ENCODE measurements at regions not wholly inside any gene's neighbourhood (a gene's known extent, or its start where the extent isn't known, plus 50 kb on each side); places are given as distances from the start of the nearest gene placed in this dataset.

DNA sequence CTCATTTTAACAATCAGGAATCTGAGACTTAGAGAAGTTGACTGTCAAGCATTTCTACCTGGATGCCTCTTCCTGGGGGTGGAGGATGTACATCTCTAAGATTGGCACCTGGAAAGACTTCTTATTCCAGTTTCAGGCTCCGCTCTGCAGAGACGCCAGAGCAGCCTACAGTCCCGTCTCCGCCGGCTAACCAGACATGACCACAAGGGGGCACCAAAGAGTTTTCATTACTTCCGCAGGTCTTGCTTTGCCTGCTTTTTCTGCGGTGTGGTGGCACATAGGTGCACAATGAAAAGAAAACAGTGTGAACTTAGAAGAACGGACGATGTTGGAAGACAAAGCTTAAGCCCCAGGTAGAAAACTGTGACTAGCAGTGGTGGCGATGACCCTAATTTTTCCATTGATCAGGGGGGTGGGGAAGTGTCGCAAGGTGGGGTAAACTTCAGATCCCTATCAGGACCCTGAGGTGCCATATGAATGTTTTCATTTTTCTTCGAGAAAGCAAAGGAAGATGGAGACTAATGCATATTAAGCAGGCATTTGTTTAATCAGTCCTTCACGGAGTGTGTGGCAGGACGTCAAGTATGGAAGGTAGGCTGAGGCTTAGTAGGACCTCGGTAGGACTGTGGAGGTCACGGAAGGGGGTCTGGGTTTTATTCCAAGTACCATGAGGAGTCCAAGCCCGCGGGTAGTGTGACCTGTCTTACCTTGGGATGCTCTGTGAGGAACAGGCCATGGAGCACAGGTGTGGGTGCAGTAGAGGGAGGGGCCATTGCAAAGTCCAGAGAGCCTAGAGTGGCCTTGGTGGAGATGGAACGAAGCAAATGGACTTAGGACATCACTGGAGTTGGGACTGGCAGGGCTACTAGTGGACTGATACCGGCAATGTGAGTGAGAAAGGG lies 60.1 kb upstream of the SORCS3 start:
- peak; percentile 77 for DNase-seq
- Mint-ChIP-seq H3K9me3 (no peaks in the 10 kb centered on the region), H3K4me1 (no peaks in the 10 kb centered on the region), H3K4me3 (no peak overlapping the region), H3K27me3 (peaks cover 24% of the 10 kb centered on the region), H3K27ac (no peak overlapping the region), H3K36me3 (no peaks in the 10 kb centered on the region)
- CTCF ChIA-PET = interaction anchor here (0.9 to 2.6 kb wide), 8 partner anchors 10 to 41 kb away, joined by 3 to 8 read pairs (median 4); no protein-coding TSS in a partner anchor

DNA sequence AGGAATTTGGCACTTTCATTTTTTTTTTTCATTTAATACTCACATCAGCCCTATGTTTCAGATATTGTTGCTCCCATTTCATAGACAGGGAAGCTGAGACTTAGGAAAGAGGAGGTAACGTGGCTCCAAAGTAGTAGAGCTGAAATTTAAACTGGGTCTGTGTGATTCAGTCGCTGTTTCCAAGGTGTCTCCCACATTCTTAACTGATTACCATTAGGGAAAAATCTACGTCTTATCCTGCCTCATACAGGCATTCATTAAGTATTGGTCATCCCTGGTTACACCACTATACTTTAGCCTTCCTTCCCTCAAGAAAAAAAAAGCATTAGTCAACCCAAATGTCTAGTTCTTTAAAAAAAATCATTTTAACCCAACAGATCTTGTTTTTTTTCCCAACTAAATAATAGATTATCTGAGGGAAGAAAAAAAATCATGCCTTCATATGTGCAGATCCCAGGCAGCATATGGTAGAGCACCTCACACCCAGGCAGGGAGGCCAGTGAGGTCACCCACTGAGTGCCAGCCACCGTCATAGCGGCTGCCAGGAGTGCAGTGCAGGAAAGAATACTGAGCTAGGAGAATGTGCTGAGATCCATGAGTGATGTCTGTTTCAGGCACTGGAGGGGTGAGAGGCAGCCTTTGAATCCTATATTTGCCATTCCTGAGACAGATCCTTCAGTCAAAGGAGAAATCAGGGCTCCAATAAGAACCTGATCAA lies 59.0 kb upstream of the SORCS3 start:
- H3K4me3 Mint-ChIP-seq = no peak overlapping the region
- CTCF ChIA-PET = interaction anchor here (1.2 to 2.6 kb wide), 2 partner anchors 33 to 85 kb away, joined by 3 to 8 read pairs; no protein-coding TSS in a partner anchor
- no peak for DNase-seq
- H3K36me3 Mint-ChIP-seq = no peaks in the 10 kb centered on the region
- H3K9me3 Mint-ChIP-seq = no peaks in the 10 kb centered on the region
- H3K4me1 Mint-ChIP-seq = peaks cover 6% of the 10 kb centered on the region
- H3K27ac Mint-ChIP-seq = no peak overlapping the region
- peaks cover 29% of the 10 kb centered on the region for H3K27me3 Mint-ChIP-seq

DNA sequence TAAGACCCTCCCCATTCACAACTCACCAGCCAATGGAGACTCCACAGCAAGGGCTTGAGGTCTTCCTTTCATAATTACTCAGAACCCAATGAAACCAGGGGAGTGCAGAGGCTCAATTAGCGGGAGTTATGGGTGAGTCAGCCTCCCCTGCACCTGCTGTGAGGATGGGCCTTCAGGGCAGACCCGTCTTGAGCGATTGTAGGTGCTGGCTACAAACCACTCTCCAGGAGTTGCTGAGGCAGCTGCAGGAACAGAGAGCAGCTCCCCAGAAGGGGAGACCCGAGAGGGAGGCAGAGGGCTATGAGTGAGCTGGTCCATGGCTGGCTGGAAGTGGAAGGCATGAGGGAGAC lies 58.5 kb upstream of the SORCS3 start:
- H3K27ac Mint-ChIP-seq = no peak overlapping the region
- CTCF ChIA-PET = interaction anchor here (1.2 kb wide), 1 partner anchor 84 kb away, joined by 3 read pairs; no protein-coding TSS in a partner anchor
- no peaks in the 10 kb centered on the region for H3K36me3 Mint-ChIP-seq
- H3K4me1 Mint-ChIP-seq = peaks cover 9% of the 10 kb centered on the region
- H3K27me3 Mint-ChIP-seq = peaks cover 31% of the 10 kb centered on the region
- no peak overlapping the region for H3K4me3 Mint-ChIP-seq
- DNase-seq = no peak
- no peaks in the 10 kb centered on the region for H3K9me3 Mint-ChIP-seq

DNA sequence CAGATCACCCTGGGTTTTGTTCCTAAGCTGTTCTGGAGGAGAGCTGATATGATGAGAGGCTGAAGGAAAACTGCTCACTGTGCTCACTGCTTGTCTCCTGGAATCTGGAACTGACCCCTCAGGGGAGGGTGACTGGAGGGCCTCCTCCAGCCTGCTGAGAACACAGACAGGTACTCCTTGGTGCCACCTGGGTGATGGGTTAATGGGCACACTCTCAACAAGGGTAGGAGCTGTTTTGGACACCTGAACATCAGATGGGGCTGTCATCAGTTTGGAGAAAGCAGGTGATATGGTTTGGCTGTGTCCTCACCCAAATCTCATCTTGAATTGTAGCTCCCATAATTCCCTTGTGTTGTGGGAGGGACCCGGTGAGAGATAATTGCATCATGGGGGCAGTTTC lies 58.1 kb upstream of the SORCS3 start:
- H3K4me1 Mint-ChIP-seq = peaks cover 9% of the 10 kb centered on the region
- no peak overlapping the region for H3K27ac Mint-ChIP-seq
- H3K9me3 Mint-ChIP-seq = no peaks in the 10 kb centered on the region
- peaks cover 31% of the 10 kb centered on the region for H3K27me3 Mint-ChIP-seq
- no peak for DNase-seq
- H3K4me3 Mint-ChIP-seq = no peak overlapping the region
- CTCF ChIA-PET = interaction anchor here (1.2 kb wide), 1 partner anchor 84 kb away, joined by 3 read pairs; no protein-coding TSS in a partner anchor
- no peaks in the 10 kb centered on the region for H3K36me3 Mint-ChIP-seq

DNA sequence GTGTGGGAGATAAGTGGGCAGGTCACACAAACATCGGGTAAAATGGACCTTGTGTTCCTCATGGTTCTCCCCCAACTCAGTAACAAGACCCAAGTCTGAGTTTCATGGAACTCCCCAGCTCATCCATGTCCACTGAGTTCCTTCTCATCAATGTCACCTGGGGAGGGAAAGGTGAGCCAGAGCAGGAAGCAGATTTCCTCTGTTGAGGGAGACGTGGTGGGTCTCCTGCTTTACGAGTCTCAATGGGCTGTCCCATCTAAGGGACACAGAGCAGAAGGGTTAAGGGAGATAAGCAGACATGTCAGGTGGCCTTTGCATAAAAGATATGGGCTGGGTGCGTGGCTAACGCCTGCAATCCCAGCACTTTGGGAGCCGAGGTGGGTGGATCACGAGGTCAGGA lies 56.5 kb upstream of the SORCS3 start:
- Mint-ChIP-seq H3K27ac (no peak overlapping the region), H3K36me3 (no peaks in the 10 kb centered on the region)

DNA sequence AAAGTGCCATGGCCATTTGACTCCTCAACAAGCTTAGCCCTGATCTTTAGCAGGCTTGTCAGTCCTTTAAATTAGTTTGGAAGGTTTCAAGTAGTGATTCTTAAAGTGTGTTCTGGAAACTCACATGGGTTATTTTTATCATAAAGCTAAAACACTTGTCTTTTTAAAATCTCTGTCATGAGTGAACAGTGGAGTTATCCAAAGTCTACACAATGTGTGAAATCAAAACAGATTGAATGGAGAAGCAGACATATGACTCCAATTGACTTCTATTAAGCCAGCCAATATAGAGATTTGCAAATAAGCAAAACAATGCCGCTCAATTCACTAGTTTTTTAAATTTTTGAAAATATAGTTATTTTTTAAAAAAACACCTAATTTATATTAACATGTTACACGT lies 53.3 kb upstream of the SORCS3 start:
- CTCF ChIA-PET = no interaction called here
- DNase-seq = no peak
- Mint-ChIP-seq H3K9me3 (no peaks in the 10 kb centered on the region), H3K36me3 (no peaks in the 10 kb centered on the region), H3K27me3 (peaks cover 16% of the 10 kb centered on the region), H3K4me3 (no peak overlapping the region), H3K4me1 (peaks cover 9% of the 10 kb centered on the region), H3K27ac (no peak overlapping the region)

More for the DNA sequence above, 56.5 kb upstream of the SORCS3 start:
- no peak for DNase-seq
- Mint-ChIP-seq H3K9me3 (no peaks in the 10 kb centered on the region), H3K4me3 (no peak overlapping the region), H3K4me1 (peaks cover 9% of the 10 kb centered on the region), H3K27me3 (peaks cover 31% of the 10 kb centered on the region)
- CTCF ChIA-PET = no interaction called here

DNA sequence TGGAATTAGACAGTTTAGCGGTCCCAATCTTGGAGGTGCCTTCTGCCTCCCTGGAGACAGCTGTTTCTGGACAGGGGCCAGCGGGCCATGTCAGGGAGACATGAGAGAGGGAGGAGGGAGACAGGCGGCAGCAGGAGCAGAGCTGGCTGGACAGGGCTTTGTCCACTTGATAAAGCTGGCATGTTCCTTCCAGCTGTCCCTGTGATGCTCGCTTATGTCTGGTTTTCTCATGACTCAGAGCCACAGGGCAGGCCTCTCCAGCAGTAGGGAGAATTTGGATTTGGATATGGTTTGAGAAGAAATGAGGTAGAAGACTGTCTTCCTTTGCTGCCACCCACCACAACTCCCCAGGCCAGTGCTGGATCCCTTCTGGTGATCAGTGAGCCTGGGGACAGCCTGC lies 51.7 kb upstream of the SORCS3 start:
- Mint-ChIP-seq H3K4me1 (peaks cover 9% of the 10 kb centered on the region), H3K9me3 (no peaks in the 10 kb centered on the region), H3K4me3 (no peak overlapping the region), H3K36me3 (no peaks in the 10 kb centered on the region), H3K27me3 (peaks cover 7% of the 10 kb centered on the region), H3K27ac (no peak overlapping the region)
- CTCF ChIA-PET = no interaction called here
- DNase-seq = no peak

DNA sequence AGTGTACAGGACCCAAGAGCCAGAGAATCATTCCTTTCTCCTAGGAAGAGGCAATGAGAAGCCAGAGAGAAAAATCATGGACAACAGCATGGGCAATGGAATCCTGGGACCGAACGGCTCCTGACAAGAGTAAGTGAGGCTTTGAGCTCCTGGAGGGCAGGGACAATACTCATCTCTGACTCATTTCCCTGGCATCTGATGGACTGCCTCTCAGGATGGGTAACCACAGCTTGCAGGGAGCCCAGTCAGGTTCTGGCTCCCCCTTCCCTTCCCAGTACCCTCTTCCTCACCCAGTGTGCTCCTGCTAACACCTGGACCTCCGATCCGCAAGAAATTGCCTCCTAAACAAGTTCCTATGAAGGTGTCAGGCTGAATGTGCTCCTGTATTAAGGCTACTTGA lies 51.2 kb upstream of the SORCS3 start:
- Mint-ChIP-seq H3K4me3 (no peak overlapping the region), H3K27ac (no peak overlapping the region), H3K4me1 (peaks cover 9% of the 10 kb centered on the region), H3K9me3 (no peaks in the 10 kb centered on the region), H3K36me3 (no peaks in the 10 kb centered on the region), H3K27me3 (peaks cover 7% of the 10 kb centered on the region)
- CTCF ChIA-PET = no interaction called here
- DNase-seq = no peak

All from activated naive CD4-positive, alpha-beta T cell treated with anti-CD3 and anti-CD28 coated beads, Interleukin-2, amount 10 ng/mL, durations not matched to agents 7 days and 5 days (primary cell).